ENCODE measurements at regions not wholly inside any gene's neighbourhood (a gene's known extent, or its start where the extent isn't known, plus 50 kb on each side); places are given as distances from the start of the nearest gene placed in this dataset.
A peak's percentile ranks its signal among the peaks of the same experiment; 100 is the strongest.
"Not testable (repeated sequence)": the region's sequence is repeated elsewhere in the genome, so short reads cannot be mapped to it uniquely, and the experiment has no call there.

GRCh38 chr5:162487528-162488525, 420.3 kb downstream of the GABRG2 start:
- no peak for DNase-seq

- no peak for DNase-seq
These were observed 428.7 kb downstream of the GABRG2 start for GRCh38 chr5:162496100-162496808.

- DNase-seq: no peak
These were observed 429.9 kb downstream of the GABRG2 start for GRCh38 chr5:162497455-162497854.

GRCh38 chr5:162502780-162503179, 435.2 kb downstream of the GABRG2 start:
- no peak for DNase-seq

GRCh38 chr5:162503796-162504195, 436.2 kb downstream of the GABRG2 start:
- no peak for DNase-seq

GRCh38 chr5:162512935-162513565, 445.5 kb downstream of the GABRG2 start:
- DNase-seq: no peak

GRCh38 chr5:162514116-162514515, 446.5 kb downstream of the GABRG2 start:
- no peak for DNase-seq

GRCh38 chr5:162520878-162521277, 453.3 kb downstream of the GABRG2 start:
- no peak for DNase-seq

GRCh38 chr5:162529209-162529608, 461.6 kb downstream of the GABRG2 start:
- no peak for DNase-seq

- DNase-seq: no peak
These were observed 462.3 kb downstream of the GABRG2 start for GRCh38 chr5:162529886-162530285.

- no peak for DNase-seq
These were observed 475.9 kb downstream of the GABRG2 start for GRCh38 chr5:162543437-162543836.

- no peak for DNase-seq
These were observed 477.3 kb downstream of the GABRG2 start for GRCh38 chr5:162544905-162545304.

GRCh38 chr5:162550236-162550635, 482.7 kb downstream of the GABRG2 start:
- DNase-seq: no peak

GRCh38 chr5:162558120-162558519, 490.5 kb downstream of the GABRG2 start:
- DNase-seq: no peak

- DNase-seq: no peak
These were observed 500.1 kb downstream of the GABRG2 start for GRCh38 chr5:162567644-162568043.

- DNase-seq: no peak
These were observed 506.2 kb downstream of the GABRG2 start for GRCh38 chr5:162573758-162574157.

GRCh38 chr5:162591724-162592123, 524.2 kb downstream of the GABRG2 start:
- DNase-seq: no peak

- DNase-seq: peak; percentile 1
These were observed 526.3 kb downstream of the GABRG2 start for GRCh38 chr5:162593881-162594280.

- no peak for DNase-seq
These were observed 536.0 kb downstream of the GABRG2 start for GRCh38 chr5:162603443-162604070.

GRCh38 chr5:162607879-162608278, 540.3 kb downstream of the GABRG2 start:
- DNase-seq: no peak

GRCh38 chr5:162621726-162622263, 554.2 kb downstream of the GABRG2 start:
- DNase-seq: not testable (repeated sequence)

- DNase-seq: no peak
These were observed 556.5 kb downstream of the GABRG2 start for GRCh38 chr5:162624110-162624509.

- no peak for DNase-seq
These were observed 569.9 kb downstream of the GABRG2 start for GRCh38 chr5:162637481-162637880.
